ENCODE measurements at regions not wholly inside any gene's neighbourhood (a gene's known extent, or its start where the extent isn't known, plus 50 kb on each side); places are given as distances from the start of the nearest gene placed in this dataset.
"Not testable (repeated sequence)": the region's sequence is repeated elsewhere in the genome, so short reads cannot be mapped to it uniquely, and the experiment has no call there.

DNA sequence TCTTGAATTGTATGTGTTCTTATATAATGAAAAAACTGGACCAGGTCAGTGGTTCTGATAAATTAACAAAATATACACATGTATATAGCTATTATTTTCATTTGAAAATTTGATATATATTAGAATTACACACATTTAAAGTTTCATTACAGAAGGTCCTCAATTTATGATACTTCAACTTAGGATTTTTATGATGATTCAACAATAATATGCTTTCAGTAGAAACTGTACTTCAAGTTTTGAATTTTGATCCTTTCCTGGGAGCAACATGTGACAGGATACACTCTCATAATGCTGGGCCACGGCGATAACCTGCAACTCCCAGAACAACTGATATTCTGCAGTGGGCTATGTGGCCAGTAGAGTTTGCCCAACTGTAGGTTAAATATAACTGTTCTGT is 344.7 kb downstream of the TAF11L14 start:
- H3T11ph ChIP-seq (ENCODE audit: low read length) = no peak overlapping the region
- H4K8ac ChIP-seq (replicated peaks; ENCODE audit: insufficient read length, low read depth, low read length) = no peak overlapping the region
- no peaks in the 10 kb centered on the region for H3K79me1 ChIP-seq (ENCODE audit: insufficient read depth, low read depth, low read length, poor library complexity, severe bottlenecking)
- H3K27me3 ChIP-seq (ENCODE audit: insufficient read depth, low read length) = no peaks in the 10 kb centered on the region
- H3K36me3 Mint-ChIP-seq (ENCODE audit: insufficient read depth in 1 of 3, low read depth in 3 of 3) = no peaks in the 10 kb centered on the region
- no peak overlapping the region for H3K4ac ChIP-seq (ENCODE audit: low read depth, low read length)
- H3K4me1 ChIP-seq (ENCODE audit: insufficient read depth, low read length) = no peaks in the 10 kb centered on the region
- H3K18ac ChIP-seq (ENCODE audit: insufficient read length, low read depth, low read length) = no peak overlapping the region
- H2AFZ ChIP-seq (ENCODE audit: low read length) = no peak overlapping the region
- no peak overlapping the region for H3K4me3 Mint-ChIP-seq
- WGBS (ENCODE audit: extremely low coverage, insufficient read length, low lambda C conversion rate) = no CpG with 5 or more reads among the region's 2 CpGs
- H2AK5ac ChIP-seq (ENCODE audit: insufficient read length, low read length) = no peak overlapping the region
- no peak for DNase-seq
- no peaks in the 10 kb centered on the region for H3K4me1 Mint-ChIP-seq
- H3K23ac ChIP-seq (ENCODE audit: insufficient read length, low read depth, low read length) = no peak overlapping the region
- H3K27me3 Mint-ChIP-seq (ENCODE audit: low read depth) = no peaks in the 10 kb centered on the region
- no peaks in the 10 kb centered on the region for H3K79me2 ChIP-seq (ENCODE audit: insufficient read depth, low read length)
- no peak overlapping the region for H3K4me2 ChIP-seq (ENCODE audit: insufficient read depth, insufficient read length, low read length)
- H4K91ac ChIP-seq (ENCODE audit: insufficient read length, low read depth, low read length) = no peak overlapping the region
- H2BK12ac ChIP-seq (ENCODE audit: insufficient read length, low read depth, low read length) = no peak overlapping the region
- TF ChIP-seq, protein P1, sequence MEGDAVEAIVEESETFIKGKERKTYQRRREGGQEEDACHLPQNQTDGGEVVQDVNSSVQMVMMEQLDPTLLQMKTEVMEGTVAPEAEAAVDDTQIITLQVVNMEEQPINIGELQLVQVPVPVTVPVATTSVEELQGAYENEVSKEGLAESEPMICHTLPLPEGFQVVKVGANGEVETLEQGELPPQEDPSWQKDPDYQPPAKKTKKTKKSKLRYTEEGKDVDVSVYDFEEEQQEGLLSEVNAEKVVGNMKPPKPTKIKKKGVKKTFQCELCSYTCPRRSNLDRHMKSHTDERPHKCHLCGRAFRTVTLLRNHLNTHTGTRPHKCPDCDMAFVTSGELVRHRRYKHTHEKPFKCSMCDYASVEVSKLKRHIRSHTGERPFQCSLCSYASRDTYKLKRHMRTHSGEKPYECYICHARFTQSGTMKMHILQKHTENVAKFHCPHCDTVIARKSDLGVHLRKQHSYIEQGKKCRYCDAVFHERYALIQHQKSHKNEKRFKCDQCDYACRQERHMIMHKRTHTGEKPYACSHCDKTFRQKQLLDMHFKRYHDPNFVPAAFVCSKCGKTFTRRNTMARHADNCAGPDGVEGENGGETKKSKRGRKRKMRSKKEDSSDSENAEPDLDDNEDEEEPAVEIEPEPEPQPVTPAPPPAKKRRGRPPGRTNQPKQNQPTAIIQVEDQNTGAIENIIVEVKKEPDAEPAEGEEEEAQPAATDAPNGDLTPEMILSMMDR (conservative IDR thresholded peaks at IDR 0.05) = no peak
- H3K23me2 ChIP-seq (ENCODE audit: insufficient read length, low read depth, low read length, poor library complexity, severe bottlenecking) = no peaks in the 10 kb centered on the region
- H3K27ac Mint-ChIP-seq = no peak overlapping the region
- no peak overlapping the region for H3K27ac ChIP-seq (ENCODE audit: insufficient read length, low read depth, low read length)
- H3K14ac ChIP-seq (ENCODE audit: insufficient read depth, low read length) = no peak overlapping the region
- no peaks in the 10 kb centered on the region for H4K20me1 ChIP-seq (ENCODE audit: control insufficient read depth, insufficient read depth, insufficient read length)
- no peaks in the 10 kb centered on the region for H3K9me3 ChIP-seq (ENCODE audit: control insufficient read depth, low read depth, low read length)
- H2BK15ac ChIP-seq (ENCODE audit: low read depth, low read length) = no peak overlapping the region
- no peak overlapping the region for H4K5ac ChIP-seq (ENCODE audit: insufficient read length, low read depth, low read length)
- H2BK20ac ChIP-seq (ENCODE audit: low read depth, low read length, poor library complexity, severe bottlenecking) = no peak overlapping the region
- H2BK5ac ChIP-seq (ENCODE audit: insufficient read length, low read length) = no peak overlapping the region
- no peak overlapping the region for H3K56ac ChIP-seq (ENCODE audit: insufficient read length, low read depth, low read length)
- H2BK120ac ChIP-seq (ENCODE audit: low read depth, low read length, poor library complexity, severe bottlenecking) = no peak overlapping the region
- H3K9me3 Mint-ChIP-seq = peaks cover 0 to 2% of the 10 kb centered on the region in 2 experiments; a peak in 1 of 5 replicates
- H3K9ac ChIP-seq (ENCODE audit: extremely low read depth, insufficient read length, low read length) = no peak overlapping the region

DNA sequence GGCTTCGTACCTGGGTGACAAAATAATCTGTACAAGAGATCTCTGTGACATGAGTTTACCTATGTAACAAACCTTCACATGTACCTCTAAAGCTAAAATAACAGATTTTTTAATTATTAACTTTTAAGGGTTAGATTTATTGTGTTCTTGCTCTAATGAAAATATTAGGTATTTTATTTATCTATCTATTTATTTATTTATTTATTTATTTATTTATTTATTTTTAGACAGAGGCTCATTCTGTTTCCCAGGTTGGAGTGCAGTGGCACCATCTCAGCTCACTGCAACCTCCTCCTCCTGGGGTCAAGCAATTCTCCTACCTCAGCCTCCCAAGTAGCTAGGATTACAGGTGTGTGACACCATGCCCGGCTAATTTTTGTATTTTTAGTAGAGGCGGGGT is 348.4 kb downstream of the TAF11L14 start:
- not testable (repeated sequence) for H2BK20ac ChIP-seq (ENCODE audit: low read depth, low read length, poor library complexity, severe bottlenecking); H3K27ac ChIP-seq (ENCODE audit: insufficient read length, low read depth, low read length); H4K20me1 ChIP-seq (ENCODE audit: control insufficient read depth, insufficient read depth, insufficient read length); H3K4me3 Mint-ChIP-seq; H3K79me1 ChIP-seq (ENCODE audit: insufficient read depth, low read depth, low read length, poor library complexity, severe bottlenecking); H3K9me3 Mint-ChIP-seq; H3K4ac ChIP-seq (ENCODE audit: low read depth, low read length); H2BK120ac ChIP-seq (ENCODE audit: low read depth, low read length, poor library complexity, severe bottlenecking); H3K18ac ChIP-seq (ENCODE audit: insufficient read length, low read depth, low read length); H4K8ac ChIP-seq (replicated peaks; ENCODE audit: insufficient read length, low read depth, low read length); H3K9me3 ChIP-seq (ENCODE audit: control insufficient read depth, low read depth, low read length); H3K56ac ChIP-seq (ENCODE audit: insufficient read length, low read depth, low read length); H2AK5ac ChIP-seq (ENCODE audit: insufficient read length, low read length); H2BK15ac ChIP-seq (ENCODE audit: low read depth, low read length); H3T11ph ChIP-seq (ENCODE audit: low read length); H2AFZ ChIP-seq (ENCODE audit: low read length); DNase-seq; H3K27ac Mint-ChIP-seq; H3K4me2 ChIP-seq (ENCODE audit: insufficient read depth, insufficient read length, low read length); H3K23ac ChIP-seq (ENCODE audit: insufficient read length, low read depth, low read length); H3K36me3 Mint-ChIP-seq (ENCODE audit: insufficient read depth in 1 of 3, low read depth in 3 of 3); H3K27me3 Mint-ChIP-seq (ENCODE audit: low read depth); H4K91ac ChIP-seq (ENCODE audit: insufficient read length, low read depth, low read length); H3K23me2 ChIP-seq (ENCODE audit: insufficient read length, low read depth, low read length, poor library complexity, severe bottlenecking); H3K27me3 ChIP-seq (ENCODE audit: insufficient read depth, low read length); H3K9ac ChIP-seq (ENCODE audit: extremely low read depth, insufficient read length, low read length); H3K79me2 ChIP-seq (ENCODE audit: insufficient read depth, low read length); H4K5ac ChIP-seq (ENCODE audit: insufficient read length, low read depth, low read length); H3K4me1 ChIP-seq (ENCODE audit: insufficient read depth, low read length); H3K4me1 Mint-ChIP-seq; H2BK5ac ChIP-seq (ENCODE audit: insufficient read length, low read length); H3K14ac ChIP-seq (ENCODE audit: insufficient read depth, low read length); H2BK12ac ChIP-seq (ENCODE audit: insufficient read length, low read depth, low read length)
- WGBS (ENCODE audit: extremely low coverage, insufficient read length, low lambda C conversion rate) = no CpG with 5 or more reads among the region's 3 CpGs

Measured in H9 (cell line).